GM18868 (cell line): ENCODE measurements at regions not wholly inside any gene's neighbourhood (a gene's known extent, or its start where the extent isn't known, plus 50 kb on each side); places are given as distances from the start of the nearest gene placed in this dataset.
"Not testable (repeated sequence)": the region's sequence is repeated elsewhere in the genome, so short reads cannot be mapped to it uniquely, and the experiment has no call there.

Experiments used
- ATAC-seq: cut with Tn5 transposase; IDR thresholded peaks from one replicate; pipeline ENCODE4 v1.9.1; 2021; ENCODE audit warnings: mild to moderate bottlenecking, moderate library complexity; ENCODE audit not compliant: unreplicated experiment

GRCh38 chrY:23361897-23362296 is 142.6 kb downstream of the DAZ2 start:
- ATAC-seq: not testable (repeated sequence)

- not testable (repeated sequence) for ATAC-seq
These were observed 144.1 kb downstream of the DAZ2 start for GRCh38 chrY:23363239-23363997.

- not testable (repeated sequence) for ATAC-seq
These were observed 144.8 kb downstream of the DAZ2 start for GRCh38 chrY:23364174-23364573.

DNA sequence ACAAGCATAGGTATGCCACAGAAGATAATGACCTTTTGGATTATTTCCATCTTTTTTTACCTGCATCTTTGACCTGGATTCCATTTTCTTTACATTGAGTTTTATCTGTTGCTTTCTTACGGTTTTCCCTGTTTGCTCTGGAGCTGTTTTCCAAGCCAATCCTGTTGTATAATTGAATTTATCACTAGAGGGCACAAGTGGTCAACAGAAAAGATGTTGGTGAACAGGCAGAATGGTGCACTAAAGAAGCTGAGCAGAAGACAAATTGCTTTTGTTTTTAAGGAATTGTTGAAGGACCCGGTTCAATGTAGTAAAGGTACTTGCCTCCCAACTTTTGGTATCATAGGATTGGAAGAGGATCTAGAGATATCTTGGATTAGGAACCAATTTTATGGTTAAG is 177.8 kb downstream of the DAZ2 start:
- not testable (repeated sequence) for ATAC-seq

- not testable (repeated sequence) for ATAC-seq
These were observed 181.9 kb downstream of the DAZ2 start for GRCh38 chrY:23401280-23401679.

- ATAC-seq: not testable (repeated sequence)
These were observed 182.5 kb downstream of the DAZ2 start for GRCh38 chrY:23401818-23402217.

DNA sequence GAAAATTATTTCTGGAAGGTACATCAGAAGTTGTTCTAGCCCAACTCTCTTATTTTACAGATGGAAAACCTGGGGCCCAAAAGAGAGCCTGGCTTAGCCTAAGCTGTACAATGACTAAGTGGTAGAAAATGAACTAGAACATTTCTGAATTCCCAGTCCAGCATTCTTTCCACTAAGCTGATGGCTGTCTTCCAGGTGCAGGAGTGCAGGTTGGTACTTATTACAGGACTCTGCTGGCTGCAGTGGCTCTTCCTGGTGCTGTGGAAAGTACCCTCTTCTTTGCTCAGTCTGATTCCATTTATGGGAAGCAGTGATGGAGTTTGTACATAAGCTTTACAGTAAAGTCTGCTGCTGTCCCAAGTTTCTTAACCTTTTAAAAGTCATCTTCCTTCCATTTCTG is 196.6 kb downstream of the DAZ2 start:
- not testable (repeated sequence) for ATAC-seq

DNA sequence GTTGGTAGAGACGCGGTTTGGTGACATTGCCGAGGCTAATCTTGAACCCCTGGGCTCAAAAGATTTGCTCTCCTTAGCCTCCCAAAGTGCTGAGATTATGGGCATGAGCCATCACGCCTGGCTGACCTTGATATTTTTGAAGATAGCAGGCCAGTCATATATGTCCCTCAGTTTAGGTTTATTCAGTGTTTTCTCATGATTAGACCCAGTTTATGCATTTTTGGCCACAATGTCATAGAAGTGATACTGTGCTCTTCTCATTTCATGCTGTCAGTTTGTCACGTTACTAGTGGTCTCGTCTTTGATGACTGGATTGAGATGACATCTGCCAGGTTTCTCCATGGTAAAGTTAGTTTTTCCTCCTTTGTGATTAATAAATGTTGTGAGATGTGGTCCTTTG is 209.9 kb downstream of the DAZ2 start:
- ATAC-seq: peak; percentile 57

DNA sequence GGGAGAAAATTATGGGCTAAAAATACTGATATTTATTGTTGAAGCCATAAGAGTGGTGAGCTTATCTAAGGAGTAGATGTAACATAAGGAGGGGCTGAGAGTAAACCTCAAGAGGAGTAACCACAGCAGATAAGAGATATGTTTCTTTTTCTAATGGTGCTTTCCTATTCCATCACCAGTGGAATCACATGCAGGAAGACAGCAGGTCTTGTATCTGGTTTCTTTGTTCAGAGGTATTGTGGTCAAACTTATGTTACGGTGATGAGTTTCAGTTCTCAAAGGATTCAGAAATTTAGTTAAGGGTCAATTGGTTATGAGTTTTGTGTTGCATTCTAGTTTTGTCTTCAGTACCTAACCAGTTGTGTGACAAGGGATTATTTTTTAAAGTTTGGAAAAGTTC is 225.4 kb downstream of the DAZ2 start:
- ATAC-seq: peak; percentile 96

DNA sequence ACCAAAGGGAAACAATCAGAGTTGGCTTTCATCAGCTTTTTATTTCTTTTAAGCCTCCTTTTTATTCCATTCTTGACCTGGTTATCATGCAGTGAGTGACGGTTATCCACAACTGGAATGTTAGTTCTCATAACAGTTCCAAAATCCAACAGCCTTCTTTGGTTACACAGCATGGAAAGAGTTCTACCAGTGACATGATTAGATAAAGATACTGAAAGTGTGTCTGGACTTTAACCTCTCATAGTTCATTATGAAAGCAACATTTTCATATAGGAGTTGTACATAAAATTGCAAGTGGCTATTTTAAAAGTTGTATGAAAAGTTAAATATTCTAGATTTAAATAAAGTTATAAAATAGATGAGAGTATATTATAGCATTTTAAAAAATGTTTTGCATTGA is 225.9 kb downstream of the DAZ2 start:
- ATAC-seq: not testable (repeated sequence)

- ATAC-seq: not testable (repeated sequence)
These were observed 236.3 kb downstream of the DAZ2 start for GRCh38 chrY:23455647-23456046.

GRCh38 chrY:23502883-23503282 is 283.6 kb downstream of the DAZ2 start:
- peak; percentile 52 for ATAC-seq
